Upper lobe of left lung (tissue), 6 donors: ENCODE measurements at regions not wholly inside any gene's neighbourhood (a gene's known extent, or its start where the extent isn't known, plus 50 kb on each side); places are given as distances from the start of the nearest gene placed in this dataset.

Source experiments
- ATAC-seq, 2 donors: fragments of 200-7000 bp; cut with Tn5 transposase; one replicate each; pipeline ENCODE4 v1.9.1; 2022; ENCODE audit warnings: mild to moderate bottlenecking in 2 of 2, moderate library complexity in 2 of 2; ENCODE audit not compliant: low FRiP score in 2 of 2
- DNase-seq, 2 donors: peaks; one replicate each; pipeline ENCODE4 v3.0.0-alpha.2; 2019 to 2020
- H3K27ac ChIP-seq, 4 donors: fragments of 200-600 bp; sonication (generic); one replicate each; pipeline ENCODE4 v1.5.1; 2016 to 2019
- H3K27me3 ChIP-seq, 4 donors: fragments of 200-600 bp; sonication (generic); one replicate each; pipeline ENCODE4 v1.5.1; 2017 to 2019
- H3K36me3 ChIP-seq, 4 donors: fragments of 200-600 bp; sonication (generic); one replicate each; pipeline ENCODE4 v1.5.1; 2016 to 2019
- H3K4me1 ChIP-seq, 4 donors: fragments of 200-600 bp; sonication (generic); one replicate each; pipeline ENCODE4 v1.5.1; 2018 to 2019
- H3K4me3 ChIP-seq, 4 donors: fragments of 200-600 bp; sonication (generic); one replicate each; pipeline ENCODE4 v1.5.1; 2017 to 2019; ENCODE audit warnings: mild to moderate bottlenecking in 2 of 4, moderate library complexity in 1 of 4
- H3K9me3 ChIP-seq, 4 donors: fragments of 200-600 bp; sonication (generic); one replicate each; pipeline ENCODE4 v1.5.1; 2018 to 2019
- EP300 ChIP-seq, 4 donors: sonication (generic); formaldehyde crosslinking; IDR thresholded peaks; one replicate each; pipeline ENCODE4 v1.5.1; 2017; ENCODE audit warnings: antibody characterized with exemption in 4 of 4, control low read depth in 2 of 4
- POLR2A ChIP-seq, 4 donors: fragments of 450-650 bp; IDR thresholded peaks; one replicate each; pipeline ENCODE4 v1.5.1; 2016 to 2017; ENCODE audit warnings: antibody characterized with exemption in 4 of 4, mild to moderate bottlenecking in 2 of 4
- POLR2AphosphoS5 ChIP-seq, 2 donors: sonication (generic); formaldehyde crosslinking; IDR thresholded peaks; one replicate each; pipeline ENCODE4 v1.5.1; 2017; ENCODE audit warnings: antibody characterized with exemption in 2 of 2
- WGBS, 2 donors: methylation state at CpG; one replicate each; pipeline ENCODE4 v1.1.5; 2017 to 2018; 5-methylcytosine and 5-hydroxymethylcytosine counted together
- TF ChIP-seq, protein P1 (sequence below), 6 experiments: fragments of 450-650 bp in 4 of 6; fragments of 200-600 bp in 2 of 6; sonication (generic) in 2 of 6; IDR thresholded peaks; one replicate each; pipeline ENCODE4 v1.5.1; 2016 to 2019; ENCODE audit warnings: antibody characterized with exemption in 6 of 6
- donor health status: DM: no; HTN: no; CAD: no; lungs with moderate emphysema.
- donor health status: DM: no; HTN: yes; CAD: no; lungs with severe emphysema.

DNA sequence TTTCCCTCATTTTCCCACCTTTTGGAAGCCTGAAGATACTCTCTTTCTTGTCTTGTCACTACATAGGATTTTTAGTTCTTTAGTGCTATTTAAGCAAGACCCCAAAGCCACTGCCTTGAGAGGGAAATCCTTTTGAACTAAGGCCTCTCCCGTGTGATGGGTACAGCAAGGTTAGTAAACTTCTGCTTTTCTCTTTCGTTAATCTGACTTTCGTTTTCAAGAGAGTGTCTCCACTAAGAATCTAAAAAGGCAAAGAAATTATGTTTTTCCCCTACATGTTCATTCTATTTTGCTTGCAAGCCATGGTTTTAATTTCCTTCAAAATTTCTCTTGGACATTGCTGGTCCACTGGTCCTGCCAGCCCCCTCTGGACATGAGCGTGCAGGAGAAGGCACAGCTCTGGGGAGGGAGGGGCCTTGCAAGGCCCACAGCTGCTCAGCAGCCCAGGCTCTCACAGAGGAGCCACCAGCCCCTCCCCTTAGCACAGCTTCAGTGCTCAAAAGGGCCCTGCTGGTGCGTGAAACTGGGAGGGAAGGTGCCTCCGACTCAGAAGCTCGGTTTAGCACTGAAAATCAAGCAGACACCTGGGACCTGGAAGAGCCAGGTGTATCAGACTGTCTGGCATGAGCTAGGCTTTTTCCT lies 210.9 kb upstream of the GALNT2 start:
- no peak overlapping the region for H3K27ac ChIP-seq

DNA sequence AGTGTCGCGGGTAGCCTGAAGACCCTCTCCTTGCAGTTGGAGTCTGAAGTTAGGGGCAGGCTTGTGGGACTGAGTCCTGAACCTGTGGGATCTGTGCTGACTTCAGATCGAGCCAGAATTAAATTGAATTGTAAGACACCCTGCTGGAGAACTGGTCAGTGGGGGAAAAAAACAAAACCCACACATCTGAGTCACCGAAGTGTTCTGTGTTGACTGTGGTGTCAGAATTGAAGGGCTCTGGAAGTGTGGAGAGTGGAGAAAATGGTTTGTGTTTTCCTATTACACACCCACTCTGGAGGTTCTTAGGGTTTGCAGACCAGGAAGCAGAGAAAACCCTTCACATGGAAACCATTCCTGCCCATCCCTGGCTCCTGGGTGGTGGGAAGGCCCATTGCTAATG lies 209.5 kb upstream of the GALNT2 start:
- DNase-seq (no peak), ATAC-seq (no peak)
- TF ChIP-seq, protein P1, sequence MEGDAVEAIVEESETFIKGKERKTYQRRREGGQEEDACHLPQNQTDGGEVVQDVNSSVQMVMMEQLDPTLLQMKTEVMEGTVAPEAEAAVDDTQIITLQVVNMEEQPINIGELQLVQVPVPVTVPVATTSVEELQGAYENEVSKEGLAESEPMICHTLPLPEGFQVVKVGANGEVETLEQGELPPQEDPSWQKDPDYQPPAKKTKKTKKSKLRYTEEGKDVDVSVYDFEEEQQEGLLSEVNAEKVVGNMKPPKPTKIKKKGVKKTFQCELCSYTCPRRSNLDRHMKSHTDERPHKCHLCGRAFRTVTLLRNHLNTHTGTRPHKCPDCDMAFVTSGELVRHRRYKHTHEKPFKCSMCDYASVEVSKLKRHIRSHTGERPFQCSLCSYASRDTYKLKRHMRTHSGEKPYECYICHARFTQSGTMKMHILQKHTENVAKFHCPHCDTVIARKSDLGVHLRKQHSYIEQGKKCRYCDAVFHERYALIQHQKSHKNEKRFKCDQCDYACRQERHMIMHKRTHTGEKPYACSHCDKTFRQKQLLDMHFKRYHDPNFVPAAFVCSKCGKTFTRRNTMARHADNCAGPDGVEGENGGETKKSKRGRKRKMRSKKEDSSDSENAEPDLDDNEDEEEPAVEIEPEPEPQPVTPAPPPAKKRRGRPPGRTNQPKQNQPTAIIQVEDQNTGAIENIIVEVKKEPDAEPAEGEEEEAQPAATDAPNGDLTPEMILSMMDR (IDR thresholded peaks at IDR 0.05): no peak
- TF ChIP-seq EP300 (IDR thresholded peaks at IDR 0.05): no peak
- TF ChIP-seq POLR2A (IDR thresholded peaks at IDR 0.05): no peak
- no peak for TF ChIP-seq POLR2AphosphoS5 (IDR thresholded peaks at IDR 0.05)
- Histone ChIP-seq H3K36me3 (no peaks in the 10 kb centered on the region), H3K27ac (no peak overlapping the region), H3K27me3 (no peaks in the 10 kb centered on the region), H3K9me3 (no peaks in the 10 kb centered on the region), H3K4me3 (no peak overlapping the region), H3K4me1 (no peaks in the 10 kb centered on the region)
- WGBS, 2 donors: 89 to 90% methylated on average over 4 of the region's 4 CpGs

More for the DNA sequence above, 210.9 kb upstream of the GALNT2 start:
- WGBS, 2 donors: 50 to 67% methylated on average over 7 of the region's 7 CpGs
- no peak for TF ChIP-seq POLR2A (IDR thresholded peaks at IDR 0.05)
- no peak for TF ChIP-seq EP300 (IDR thresholded peaks at IDR 0.05)
- TF ChIP-seq, protein P1 (IDR thresholded peaks at IDR 0.05): no peak
- no peak for TF ChIP-seq POLR2AphosphoS5 (IDR thresholded peaks at IDR 0.05)
- Histone ChIP-seq H3K27me3 (no peaks in the 10 kb centered on the region), H3K4me3 (peak overlapping the region in 2 of 4 donors; percentile 5 to 26), H3K4me1 (no peaks in the 10 kb centered on the region), H3K36me3 (no peaks in the 10 kb centered on the region), H3K9me3 (no peaks in the 10 kb centered on the region)
- ATAC-seq (peak; percentile 60 to 73), DNase-seq (no peak)

DNA sequence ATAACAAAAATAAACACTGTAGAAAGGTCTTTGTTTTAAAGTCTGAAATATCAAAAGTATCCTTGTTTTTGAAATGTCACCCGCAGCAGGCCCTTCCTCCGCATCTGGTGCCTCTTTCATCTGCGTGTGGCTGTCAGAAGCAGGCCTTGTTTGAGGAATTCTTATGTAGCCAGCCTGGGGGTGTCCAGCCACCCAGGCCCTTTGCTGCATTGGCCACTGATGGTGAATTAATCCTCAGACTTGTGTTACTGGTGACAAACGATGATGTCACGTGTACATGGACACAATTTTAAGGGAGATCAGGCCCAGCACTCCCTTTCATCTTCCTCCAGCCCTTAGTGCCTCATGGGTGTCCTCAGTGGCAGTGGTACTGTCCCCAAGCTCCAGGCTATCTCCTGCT lies 208.0 kb upstream of the GALNT2 start:
- no peak for DNase-seq
- no peak for TF ChIP-seq EP300 (IDR thresholded peaks at IDR 0.05)
- TF ChIP-seq POLR2A (IDR thresholded peaks at IDR 0.05): no peak
- no peak for TF ChIP-seq POLR2AphosphoS5 (IDR thresholded peaks at IDR 0.05)
- TF ChIP-seq, protein P1 (IDR thresholded peaks at IDR 0.05): no peak
- Histone ChIP-seq H3K36me3 (no peaks in the 10 kb centered on the region), H3K27ac (no peak overlapping the region), H3K9me3 (no peaks in the 10 kb centered on the region), H3K4me1 (no peaks in the 10 kb centered on the region), H3K4me3 (no peak overlapping the region), H3K27me3 (no peaks in the 10 kb centered on the region)
- ATAC-seq: no peak
- WGBS, 2 donors: 85 to 92% methylated on average over 5 of the region's 5 CpGs

DNA sequence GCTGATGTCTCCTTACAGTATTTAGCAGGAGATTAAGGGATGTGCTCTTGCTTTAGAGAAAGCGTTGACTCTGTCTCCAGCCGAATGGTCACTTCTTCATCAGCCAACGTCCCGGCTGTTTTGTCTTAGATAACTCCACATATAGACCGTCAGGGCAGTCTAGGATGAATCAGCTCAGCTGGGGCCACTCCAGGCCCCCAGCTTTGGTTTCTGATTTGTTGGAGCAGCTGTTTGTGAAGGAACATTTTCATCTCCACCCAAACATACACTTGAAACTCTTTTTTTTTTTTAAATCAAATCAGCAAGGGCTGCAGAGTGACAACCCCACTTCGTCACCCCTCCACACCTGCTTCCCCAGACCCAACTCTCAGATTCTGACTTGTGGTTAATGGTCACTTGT lies 206.1 kb upstream of the GALNT2 start:
- Histone ChIP-seq H3K27me3 (no peaks in the 10 kb centered on the region), H3K4me3 (no peak overlapping the region), H3K4me1 (no peaks in the 10 kb centered on the region), H3K9me3 (no peaks in the 10 kb centered on the region), H3K36me3 (no peaks in the 10 kb centered on the region), H3K27ac (no peak overlapping the region)
- DNase-seq: no peak
- WGBS, 2 donors: 86 to 90% methylated on average over 6 of the region's 6 CpGs
- TF ChIP-seq, protein P1 (IDR thresholded peaks at IDR 0.05): no peak
- TF ChIP-seq EP300 (IDR thresholded peaks at IDR 0.05) (no peak), POLR2A (IDR thresholded peaks at IDR 0.05) (no peak), POLR2AphosphoS5 (IDR thresholded peaks at IDR 0.05) (no peak)
- no peak for ATAC-seq
